Endothelial cell of umbilical vein (primary cell): ENCODE measurements at regions not wholly inside any gene's neighbourhood (a gene's known extent, or its start where the extent isn't known, plus 50 kb on each side); places are given as distances from the start of the nearest gene placed in this dataset.

Source experiments
- BruUV-seq: library from RNA; stranded (reverse); fragments of 400-500 nt; replicated peaks from 2 replicates; lab custom pipeline; 2021; lab: Mats Ljungman, UMichigan
- CTCF ChIA-PET: fragments of 300-600, 350-600 bp; sonication (Branson Sonifier 250); formaldehyde crosslinking; loops from one replicate; lab custom pipeline; 2021; ENCODE audit warnings: antibody characterized with exemption, inconsistent platforms; lab: Charles Lee
- POLR2A ChIA-PET: fragments of 300-600, 350-600 bp; sonication (Branson Sonifier 250); formaldehyde crosslinking; loops from one replicate; lab custom pipeline; 2021; ENCODE audit warnings: antibody characterized with exemption, inconsistent platforms; lab: Charles Lee
- DNase-seq: peaks from one replicate; pipeline ENCODE4 v3.0.0-alpha.2; 2011; ENCODE audit warnings: low read depth, low spot score
- FAIRE-seq: peaks from 2 replicates; lab custom pipeline; 2011; peaks lifted over from hg19 to GRCh38; lab: Jason Lieb, UNC
- H2AFZ ChIP-seq: 2 replicates; pipeline ENCODE4 v1.6.0; 2012; ENCODE audit warnings: low read depth, low read length, control low read depth, inconsistent platforms
- H3K27ac ChIP-seq: 2 replicates; pipeline ENCODE4 v1.5.1; 2011; ENCODE audit warnings: low read depth, mild to moderate bottlenecking, control low read depth, low read length, moderate library complexity; ENCODE audit not compliant: insufficient read depth
- H3K27me3 ChIP-seq, 2 experiments: 2 replicates each; pipeline versions ENCODE4 v1.6.0 to v1.6.1; 2011; ENCODE audit warnings: low read length in 2 of 2, mixed read lengths in 1 of 2; ENCODE audit not compliant: control insufficient read depth in 2 of 2, insufficient read depth in 2 of 2
- H3K36me3 ChIP-seq, 2 experiments: 2 replicates in 1 of 2; 3 replicates in 1 of 2; pipeline ENCODE4 v1.5.1; 2011; ENCODE audit warnings: low read length in 2 of 2, mild to moderate bottlenecking in 1 of 2, moderate library complexity in 1 of 2; ENCODE audit not compliant: control insufficient read depth in 2 of 2, insufficient read depth in 2 of 2; ENCODE audit errors: extremely low read depth in 1 of 2
- H3K4me1 ChIP-seq: 3 replicates; pipeline ENCODE4 v1.5.1; 2011; ENCODE audit warnings: mild to moderate bottlenecking, low read length; ENCODE audit not compliant: control insufficient read depth, insufficient read depth; ENCODE audit errors: extremely low read depth
- H3K4me2 ChIP-seq: 2 replicates; pipeline ENCODE4 v1.6.1; 2011; ENCODE audit warnings: low read length, control low read depth, mixed read lengths; ENCODE audit not compliant: insufficient read depth
- H3K4me3 ChIP-seq, 3 experiments: fragments of 200-600 bp in 1 of 3; sonication (generic), shearing (Covaris generic) in 1 of 3; replicated peaks in 1 of 3; 2 replicates each; pipeline ENCODE4 v1.5.1; 2011 to 2016; ENCODE audit warnings: control low read depth in 3 of 3, low read length in 3 of 3, mild to moderate bottlenecking in 2 of 3, inconsistent platforms in 1 of 3, low read depth in 1 of 3, moderate library complexity in 1 of 3; ENCODE audit not compliant: insufficient read depth in 1 of 3
- H3K79me2 ChIP-seq: 2 replicates; pipeline ENCODE4 v1.6.0; 2012; ENCODE audit warnings: low read length, inconsistent platforms; ENCODE audit not compliant: control insufficient read depth, insufficient read depth
- H3K9ac ChIP-seq: replicated peaks from 2 replicates; pipeline ENCODE3; 2011; ENCODE audit warnings: low read length, control low read depth; ENCODE audit not compliant: insufficient read depth; ENCODE audit errors: extremely low read depth
- H3K9me1 ChIP-seq: replicated peaks from 3 replicates; pipeline ENCODE4 v1.6.0; 2011; ENCODE audit warnings: mild to moderate bottlenecking, low read length; ENCODE audit not compliant: control insufficient read depth, insufficient read depth; ENCODE audit errors: extremely low read depth
- H3K9me3 ChIP-seq: replicated peaks from 2 replicates; pipeline ENCODE4 v1.5.1; 2012; ENCODE audit warnings: low read length, inconsistent platforms; ENCODE audit not compliant: control insufficient read depth, insufficient read depth
- H4K20me1 ChIP-seq: replicated peaks from 2 replicates; pipeline ENCODE3; 2011; ENCODE audit warnings: mild to moderate bottlenecking, low read length; ENCODE audit not compliant: control insufficient read depth, insufficient read depth; ENCODE audit errors: extremely low read depth
- CTCF ChIP-seq, 2 donors: IDR thresholded peaks; 1 replicate in 1 of 2; 2 replicates in 1 of 2; pipeline ENCODE4 v1.5.1; 2011; ENCODE audit warnings: low read length in 2 of 2, mild to moderate bottlenecking in 2 of 2, moderate library complexity in 2 of 2, control low read depth in 1 of 2, inconsistent platforms in 1 of 2, low read depth in 1 of 2; ENCODE audit not compliant: insufficient read depth in 1 of 2; ENCODE audit errors: extremely low read depth in 1 of 2
- EZH2 ChIP-seq: IDR thresholded peaks from 2 replicates; pipeline ENCODE4 v1.6.1; 2012; ENCODE audit warnings: borderline replicate concordance, low read depth, mild to moderate bottlenecking, moderate library complexity, low read length, inconsistent platforms; ENCODE audit not compliant: severe bottlenecking
- FOS ChIP-seq: IDR thresholded peaks from 2 replicates; pipeline ENCODE4 v1.6.1; 2011; ENCODE audit warnings: mild to moderate bottlenecking, low read length, moderate library complexity, borderline replicate concordance; ENCODE audit not compliant: insufficient read depth
- GATA2 ChIP-seq: IDR thresholded peaks from 2 replicates; pipeline ENCODE4 v1.7.0; 2011; ENCODE audit warnings: low read depth, mild to moderate bottlenecking, moderate library complexity, mixed read lengths, low read length; ENCODE audit not compliant: insufficient read length, insufficient read depth
- JUN ChIP-seq: IDR thresholded peaks from 2 replicates; pipeline ENCODE4 v1.6.1; 2011; ENCODE audit warnings: borderline replicate concordance, low read depth; ENCODE audit not compliant: insufficient read length, insufficient read depth
- MAX ChIP-seq: IDR thresholded peaks from 2 replicates; pipeline ENCODE4 v1.6.1; 2011; ENCODE audit not compliant: insufficient read depth, insufficient read length
- MYC ChIP-seq: IDR thresholded peaks from one replicate; pipeline ENCODE4 v1.6.1; 2011; ENCODE audit warnings: mild to moderate bottlenecking, low read depth, low read length
- POLR2A ChIP-seq: IDR thresholded peaks from 2 replicates; pipeline ENCODE4 v1.6.1; 2012; ENCODE audit warnings: low read depth, mild to moderate bottlenecking, control low read depth, low read length
- dilution Hi-C: fragments of 300-500 bp; cut with MboI; formaldehyde crosslinking; loops from one replicate; pipeline ENCODE4 v1.15.0; 2019; ENCODE audit warnings: low sequenced_read_pairs; ENCODE audit not compliant: extremely low pct_ligation_motif_present
- intact Hi-C: fragments of 100-400 bp; cut with micrococcal nuclease; formaldehyde crosslinking; loops from one replicate; pipeline ENCODE4 v1.10.0; 2022

- Histone ChIP-seq H2AFZ (no peak overlapping the region), H3K27me3 (no peaks in the 10 kb centered on the region), H3K36me3 (no peaks in the 10 kb centered on the region), H3K79me2 (no peaks in the 10 kb centered on the region), H4K20me1 (no peaks in the 10 kb centered on the region), H3K4me3 (no peak overlapping the region), H3K4me2 (no peak overlapping the region), H3K4me1 (no peaks in the 10 kb centered on the region), H3K9me1 (no peaks in the 10 kb centered on the region), H3K27ac (no peak overlapping the region), H3K9me3 (no peaks in the 10 kb centered on the region), H3K9ac (no peak overlapping the region)
- FAIRE-seq (no peak), DNase-seq (no peak)
- ChIA-PET POLR2A (no interaction called here), CTCF (interaction anchor here (1.0 kb wide), 1 partner anchor 9 kb away, joined by 3 read pairs; no protein-coding TSS in a partner anchor)
- dilution Hi-C loops: no loop called here
- no peak for TF ChIP-seq GATA2
- TF ChIP-seq FOS: no peak
- no peak for TF ChIP-seq MAX
- TF ChIP-seq MYC: no peak
- no peak for TF ChIP-seq POLR2A
- TF ChIP-seq CTCF (IDR thresholded peaks at IDR 0.05; ENCODE audit: extremely low read depth in 1 of 2, insufficient read depth in 1 of 2, low read depth in 1 of 2, low read length in 2 of 2): no peak
- TF ChIP-seq JUN: no peak
- no peak for TF ChIP-seq EZH2
- intact Hi-C loops: no loop called here
- no TSS peak for BruUV-seq
These were observed 181.8 kb upstream of the MYL2 start for GRCh38 chr12:111102102-111102739.
